OCI-LY7 (cell line): ENCODE measurements at regions not wholly inside any gene's neighbourhood (a gene's known extent, or its start where the extent isn't known, plus 50 kb on each side); places are given as distances from the start of the nearest gene placed in this dataset.

Source experiments
- EZH2phosphoT487 ChIP-seq: fragments of 200-600 bp; sonication (generic); IDR thresholded peaks from 2 replicates; pipeline ENCODE4 v1.6.1; 2018; ENCODE audit warnings: low read depth, borderline replicate concordance, mild to moderate bottlenecking, mixed run types, antibody characterized with exemption, low read length, moderate library complexity, mixed read lengths
- TF ChIP-seq, protein P1 (sequence below): fragments of 200-600 bp; sonication (generic); conservative IDR thresholded peaks from 2 replicates; pipeline ENCODE4 v1.5.1; 2014; ENCODE audit warnings: mild to moderate bottlenecking, antibody characterized with exemption, low read length, moderate library complexity, mixed read lengths

GRCh38 chr18:55031576-55031975 lies 72.3 kb upstream of the CCDC68 start:
- TF ChIP-seq, protein P1, sequence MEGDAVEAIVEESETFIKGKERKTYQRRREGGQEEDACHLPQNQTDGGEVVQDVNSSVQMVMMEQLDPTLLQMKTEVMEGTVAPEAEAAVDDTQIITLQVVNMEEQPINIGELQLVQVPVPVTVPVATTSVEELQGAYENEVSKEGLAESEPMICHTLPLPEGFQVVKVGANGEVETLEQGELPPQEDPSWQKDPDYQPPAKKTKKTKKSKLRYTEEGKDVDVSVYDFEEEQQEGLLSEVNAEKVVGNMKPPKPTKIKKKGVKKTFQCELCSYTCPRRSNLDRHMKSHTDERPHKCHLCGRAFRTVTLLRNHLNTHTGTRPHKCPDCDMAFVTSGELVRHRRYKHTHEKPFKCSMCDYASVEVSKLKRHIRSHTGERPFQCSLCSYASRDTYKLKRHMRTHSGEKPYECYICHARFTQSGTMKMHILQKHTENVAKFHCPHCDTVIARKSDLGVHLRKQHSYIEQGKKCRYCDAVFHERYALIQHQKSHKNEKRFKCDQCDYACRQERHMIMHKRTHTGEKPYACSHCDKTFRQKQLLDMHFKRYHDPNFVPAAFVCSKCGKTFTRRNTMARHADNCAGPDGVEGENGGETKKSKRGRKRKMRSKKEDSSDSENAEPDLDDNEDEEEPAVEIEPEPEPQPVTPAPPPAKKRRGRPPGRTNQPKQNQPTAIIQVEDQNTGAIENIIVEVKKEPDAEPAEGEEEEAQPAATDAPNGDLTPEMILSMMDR: no peak
- no peak for TF ChIP-seq EZH2phosphoT487
